KMS-11 (cell line): ENCODE measurements at regions not wholly inside any gene's neighbourhood (a gene's known extent, or its start where the extent isn't known, plus 50 kb on each side); places are given as distances from the start of the nearest gene placed in this dataset.
"Not testable (repeated sequence)": the region's sequence is repeated elsewhere in the genome, so short reads cannot be mapped to it uniquely, and the experiment has no call there.

Experiments
- H2AFZ ChIP-seq: fragments of 200-600 bp; sonication (generic); 2 replicates; pipeline ENCODE4 v1.6.1; 2016; ENCODE audit warnings: antibody characterized with exemption, mixed run types, low read depth
- H3K27ac ChIP-seq: fragments of 200-600 bp; sonication (generic); 2 replicates; pipeline ENCODE4 v1.6.1; 2016; ENCODE audit warnings: mild to moderate bottlenecking, mixed run types
- H3K27me3 ChIP-seq: fragments of 200-600 bp; sonication (generic); 2 replicates; pipeline ENCODE4 v1.6.1; 2017; ENCODE audit warnings: mild to moderate bottlenecking, low read depth, mixed run types, moderate library complexity; ENCODE audit not compliant: insufficient read depth
- H3K36me3 ChIP-seq: fragments of 200-600 bp; sonication (generic); 2 replicates; pipeline ENCODE4 v1.6.1; 2017; ENCODE audit warnings: mild to moderate bottlenecking, mixed run types; ENCODE audit not compliant: insufficient read depth
- H3K4me1 ChIP-seq: fragments of 200-600 bp; sonication (generic); 2 replicates; pipeline ENCODE4 v1.6.1; 2016; ENCODE audit warnings: mild to moderate bottlenecking, low read depth, mixed run types; ENCODE audit not compliant: poor library complexity, severe bottlenecking
- H3K4me2 ChIP-seq: fragments of 200-600 bp; sonication (generic); 2 replicates; pipeline ENCODE4 v1.7.0; 2016; ENCODE audit warnings: mild to moderate bottlenecking, mixed run types
- H3K4me3 ChIP-seq: fragments of 200-600 bp; sonication (generic); IDR thresholded peaks from 2 replicates; pipeline ENCODE4 v1.6.1; 2017; ENCODE audit warnings: low read depth, low read length, mixed read lengths; ENCODE audit not compliant: insufficient read depth
- H3K79me2 ChIP-seq: fragments of 200-600 bp; sonication (generic); 2 replicates; pipeline ENCODE4 v1.6.1; 2016; ENCODE audit warnings: low read depth, mixed run types; ENCODE audit not compliant: insufficient read depth
- H3K9ac ChIP-seq: fragments of 200-600 bp; sonication (generic); 2 replicates; pipeline ENCODE4 v1.6.1; 2016; ENCODE audit warnings: mild to moderate bottlenecking, mixed run types
- H4K20me1 ChIP-seq: fragments of 200-600 bp; sonication (generic); 2 replicates; pipeline ENCODE4 v1.6.1; 2016; ENCODE audit warnings: mild to moderate bottlenecking, mixed run types; ENCODE audit not compliant: insufficient read depth
- TF ChIP-seq, protein P1 (sequence below): fragments of 200-600 bp; sonication (generic); conservative IDR thresholded peaks from 2 replicates; pipeline ENCODE4 v1.6.1; 2017; ENCODE audit warnings: low read depth, mild to moderate bottlenecking, antibody characterized with exemption, low read length, moderate library complexity, mixed read lengths

DNA sequence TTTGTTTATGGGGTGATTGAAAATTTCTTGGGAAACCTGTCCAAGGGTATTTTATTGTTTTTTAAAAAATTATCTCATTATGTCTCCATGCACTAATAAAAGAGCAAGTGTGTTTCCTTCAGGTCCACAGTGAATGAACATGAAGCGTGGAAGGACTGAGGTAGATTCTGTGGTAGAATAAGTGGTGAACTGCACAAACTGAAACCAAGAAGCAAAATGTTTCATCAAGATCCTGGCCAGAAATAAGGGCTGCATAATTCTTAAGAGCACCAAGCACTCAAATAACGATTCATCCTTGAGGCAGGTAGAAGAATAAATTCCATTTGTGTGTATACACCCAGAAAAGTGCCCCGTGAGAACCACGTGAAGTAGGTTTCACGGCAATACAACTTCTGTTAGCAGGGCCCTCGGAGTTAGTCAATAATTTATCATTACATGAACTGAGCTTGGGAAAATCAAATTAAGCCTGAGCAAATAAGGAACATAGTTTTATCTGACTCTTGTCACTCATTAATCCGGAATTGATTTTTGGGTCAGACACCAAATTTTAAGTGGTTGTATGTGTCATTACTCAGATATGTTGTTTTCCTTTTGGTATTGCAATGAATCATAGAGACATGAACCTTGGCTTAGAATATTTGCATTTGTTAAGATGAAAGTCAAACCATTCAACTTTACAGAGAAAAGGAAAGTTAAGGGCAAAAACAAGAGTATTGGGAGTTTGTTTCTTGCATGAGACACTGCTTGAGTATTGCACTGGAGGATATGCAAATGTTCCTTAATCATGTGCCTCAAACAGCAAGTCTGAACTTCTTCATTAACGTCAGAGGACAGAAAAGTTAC, 472.6 kb upstream of the NETO1 start:
- no peaks in the 10 kb centered on the region for H3K27me3 ChIP-seq
- H3K4me1 ChIP-seq, result no peaks in the 10 kb centered on the region
- H2AFZ ChIP-seq, result no peak overlapping the region
- no peak overlapping the region for H3K4me3 ChIP-seq
- no peaks in the 10 kb centered on the region for H3K79me2 ChIP-seq
- H3K4me2 ChIP-seq, result no peak overlapping the region
- H3K9ac ChIP-seq, result no peak overlapping the region
- no peaks in the 10 kb centered on the region for H4K20me1 ChIP-seq
- H3K36me3 ChIP-seq, result no peaks in the 10 kb centered on the region
- TF ChIP-seq, protein P1, sequence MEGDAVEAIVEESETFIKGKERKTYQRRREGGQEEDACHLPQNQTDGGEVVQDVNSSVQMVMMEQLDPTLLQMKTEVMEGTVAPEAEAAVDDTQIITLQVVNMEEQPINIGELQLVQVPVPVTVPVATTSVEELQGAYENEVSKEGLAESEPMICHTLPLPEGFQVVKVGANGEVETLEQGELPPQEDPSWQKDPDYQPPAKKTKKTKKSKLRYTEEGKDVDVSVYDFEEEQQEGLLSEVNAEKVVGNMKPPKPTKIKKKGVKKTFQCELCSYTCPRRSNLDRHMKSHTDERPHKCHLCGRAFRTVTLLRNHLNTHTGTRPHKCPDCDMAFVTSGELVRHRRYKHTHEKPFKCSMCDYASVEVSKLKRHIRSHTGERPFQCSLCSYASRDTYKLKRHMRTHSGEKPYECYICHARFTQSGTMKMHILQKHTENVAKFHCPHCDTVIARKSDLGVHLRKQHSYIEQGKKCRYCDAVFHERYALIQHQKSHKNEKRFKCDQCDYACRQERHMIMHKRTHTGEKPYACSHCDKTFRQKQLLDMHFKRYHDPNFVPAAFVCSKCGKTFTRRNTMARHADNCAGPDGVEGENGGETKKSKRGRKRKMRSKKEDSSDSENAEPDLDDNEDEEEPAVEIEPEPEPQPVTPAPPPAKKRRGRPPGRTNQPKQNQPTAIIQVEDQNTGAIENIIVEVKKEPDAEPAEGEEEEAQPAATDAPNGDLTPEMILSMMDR, result no peak
- no peak overlapping the region for H3K27ac ChIP-seq

GRCh38 chr18:73331212-73331772, 463.5 kb upstream of the NETO1 start:
- TF ChIP-seq, protein P1, result no peak
- H3K4me2 ChIP-seq, result no peak overlapping the region

DNA sequence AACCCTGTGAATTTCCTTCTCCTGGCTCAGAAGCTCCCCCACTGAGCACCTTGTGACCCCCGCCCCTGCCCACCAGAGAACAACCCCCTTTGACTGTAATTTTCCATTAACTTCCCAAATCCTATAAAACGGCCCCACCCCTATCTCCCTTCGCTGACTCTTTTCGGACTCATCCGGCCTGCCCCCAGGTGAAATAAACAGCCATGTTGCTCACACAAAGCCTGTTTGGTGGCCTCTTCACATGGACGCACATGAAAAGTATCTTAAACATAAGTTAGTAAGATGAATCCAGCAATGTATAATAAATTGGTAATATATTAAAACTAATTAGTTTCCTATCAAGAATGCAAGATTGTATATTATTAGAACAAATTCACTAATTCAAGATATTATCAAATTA, 462.3 kb upstream of the NETO1 start:
- not testable (repeated sequence) for H3K27me3 ChIP-seq, H3K79me2 ChIP-seq, H3K4me3 ChIP-seq, H3K27ac ChIP-seq, H3K36me3 ChIP-seq, H3K4me1 ChIP-seq, H4K20me1 ChIP-seq, H2AFZ ChIP-seq, H3K4me2 ChIP-seq, H3K9ac ChIP-seq

More at GRCh38 chr18:73331212-73331772, 463.5 kb upstream of the NETO1 start:
- H3K4me3 ChIP-seq, result no peak overlapping the region
- no peak overlapping the region for H2AFZ ChIP-seq
- no peak overlapping the region for H3K9ac ChIP-seq
- no peaks in the 10 kb centered on the region for H4K20me1 ChIP-seq
- H3K79me2 ChIP-seq, result no peaks in the 10 kb centered on the region
- no peaks in the 10 kb centered on the region for H3K27me3 ChIP-seq
- no peak overlapping the region for H3K27ac ChIP-seq
- H3K36me3 ChIP-seq, result no peaks in the 10 kb centered on the region
- no peaks in the 10 kb centered on the region for H3K4me1 ChIP-seq

- H3K4me3 ChIP-seq, H3K27ac ChIP-seq: not testable (repeated sequence)
Observed at GRCh38 chr18:73324187-73324831, 456.5 kb upstream of the NETO1 start.

GRCh38 chr18:73318739-73319479, 451.1 kb upstream of the NETO1 start:
- no peak overlapping the region for H3K4me3 ChIP-seq
- H3K27me3 ChIP-seq, result no peaks in the 10 kb centered on the region
- H3K79me2 ChIP-seq, result no peaks in the 10 kb centered on the region
- H3K4me2 ChIP-seq, result no peak overlapping the region
- TF ChIP-seq, protein P1, result no peak
- no peaks in the 10 kb centered on the region for H3K4me1 ChIP-seq
- no peaks in the 10 kb centered on the region for H4K20me1 ChIP-seq
- H2AFZ ChIP-seq, result no peak overlapping the region
- H3K27ac ChIP-seq, result no peak overlapping the region
- no peak overlapping the region for H3K9ac ChIP-seq
- H3K36me3 ChIP-seq, result no peaks in the 10 kb centered on the region

More at GRCh38 chr18:73324187-73324831, 456.5 kb upstream of the NETO1 start:
- not testable (repeated sequence) for H3K4me1 ChIP-seq, H2AFZ ChIP-seq, H3K9ac ChIP-seq, H3K4me2 ChIP-seq, H4K20me1 ChIP-seq, H3K79me2 ChIP-seq, H3K36me3 ChIP-seq, H3K27me3 ChIP-seq
